ENCODE measurements at regions not wholly inside any gene's neighbourhood (a gene's known extent, or its start where the extent isn't known, plus 50 kb on each side); places are given as distances from the start of the nearest gene placed in this dataset.

GRCh38 chr16:86909359-86910160, 331.2 kb downstream of the FOXL1 start:
- DNase-seq (ENCODE audit: low read depth in 2 of 2), result no peak

GRCh38 chr16:86910161-86910769, 331.9 kb downstream of the FOXL1 start:
- no peak for DNase-seq (ENCODE audit: low read depth in 2 of 2)

- no peak for DNase-seq (ENCODE audit: low read depth in 2 of 2)
Measured at GRCh38 chr16:86911437-86911958, 333.1 kb downstream of the FOXL1 start.

- no peak for DNase-seq (ENCODE audit: low read depth in 2 of 2)
Measured at GRCh38 chr16:86913886-86914285, 335.5 kb downstream of the FOXL1 start.

GRCh38 chr16:86914876-86915717, 336.7 kb downstream of the FOXL1 start:
- no peak for DNase-seq (ENCODE audit: low read depth in 2 of 2)

- DNase-seq (ENCODE audit: low read depth in 2 of 2), result no peak
Measured at GRCh38 chr16:86917471-86918365, 339.4 kb downstream of the FOXL1 start.

GRCh38 chr16:86918637-86919036, 340.3 kb downstream of the FOXL1 start:
- DNase-seq (ENCODE audit: low read depth in 2 of 2), result no peak

GRCh38 chr16:86919078-86919477, 340.7 kb downstream of the FOXL1 start:
- no peak for DNase-seq (ENCODE audit: low read depth in 2 of 2)

- no peak for DNase-seq (ENCODE audit: low read depth in 2 of 2)
Measured at GRCh38 chr16:86919578-86920305, 341.4 kb downstream of the FOXL1 start.

- DNase-seq (ENCODE audit: low read depth in 2 of 2), result no peak
Measured at GRCh38 chr16:86921289-86921688, 342.9 kb downstream of the FOXL1 start.

GRCh38 chr16:86922311-86922710, 344.0 kb downstream of the FOXL1 start:
- DNase-seq (ENCODE audit: low read depth in 2 of 2), result no peak

GRCh38 chr16:86923656-86924055, 345.3 kb downstream of the FOXL1 start:
- no peak for DNase-seq (ENCODE audit: low read depth in 2 of 2)

GRCh38 chr16:86924537-86924936, 346.2 kb downstream of the FOXL1 start:
- no peak for DNase-seq (ENCODE audit: low read depth in 2 of 2)

GRCh38 chr16:86925067-86925791, 346.9 kb downstream of the FOXL1 start:
- no peak for DNase-seq (ENCODE audit: low read depth in 2 of 2)

GRCh38 chr16:86926181-86927094, 348.1 kb downstream of the FOXL1 start:
- DNase-seq (ENCODE audit: low read depth in 2 of 2), result no peak

- no peak for DNase-seq (ENCODE audit: low read depth in 2 of 2)
Measured at GRCh38 chr16:86927699-86928098, 349.4 kb downstream of the FOXL1 start.

- DNase-seq (ENCODE audit: low read depth in 2 of 2), result no peak
Measured at GRCh38 chr16:86928523-86929011, 350.2 kb downstream of the FOXL1 start.

GRCh38 chr16:86929057-86929871, 350.9 kb downstream of the FOXL1 start:
- no peak for DNase-seq (ENCODE audit: low read depth in 2 of 2)

All from stimulated activated CD4-positive, alpha-beta T cell treated with anti-CD3 and anti-CD28 coated beads, Interleukin-4, amount 100 ng/mL, for 48 hours (primary cell).